ENCODE measurements at regions not wholly inside any gene's neighbourhood (a gene's known extent, or its start where the extent isn't known, plus 50 kb on each side); places are given as distances from the start of the nearest gene placed in this dataset.

DNA sequence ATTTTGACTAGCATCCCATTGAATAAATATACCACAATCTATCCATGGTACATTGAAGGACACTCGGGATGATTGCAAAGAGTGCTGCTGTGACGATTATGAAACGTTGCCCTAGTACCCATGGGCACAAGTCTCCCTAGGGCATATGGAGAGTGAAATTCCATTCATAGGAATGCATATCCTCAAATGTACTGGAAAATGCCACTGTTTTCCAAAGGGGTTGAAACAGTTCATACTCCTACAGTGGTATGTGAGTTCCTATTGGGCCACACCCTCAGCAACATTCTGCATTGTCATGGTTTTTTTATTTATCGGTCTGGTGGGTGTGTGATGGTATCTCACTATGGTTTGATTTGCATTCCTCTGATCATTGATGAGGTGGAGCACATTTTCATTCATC, 130.6 kb downstream of the TWIST2 start:
- DNase-seq (ENCODE audit: low spot score) = no peak
- in situ Hi-C loops (cut with HindIII; ENCODE audit: low sequenced_read_pairs) = no loop called here

DNA sequence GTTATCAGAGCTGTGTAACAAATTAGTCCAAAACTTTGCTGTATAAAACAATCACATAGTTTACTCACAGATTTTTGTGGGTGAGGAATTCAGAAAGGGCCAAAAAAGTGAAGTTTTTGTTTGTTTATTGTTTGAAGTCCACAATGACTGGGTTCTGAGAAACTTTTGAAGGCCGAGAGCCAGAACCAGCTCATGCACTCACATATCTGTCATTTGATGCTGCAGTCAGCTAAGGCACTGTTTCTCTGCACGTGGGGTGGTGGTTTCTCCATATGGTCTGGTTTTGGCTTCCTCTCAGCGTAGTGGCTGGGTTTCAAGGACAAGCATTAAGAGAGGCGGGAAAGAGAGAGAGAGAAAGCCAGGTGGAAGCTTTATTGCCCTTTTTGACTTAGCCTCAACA, 131.8 kb downstream of the TWIST2 start:
- no peak for DNase-seq (ENCODE audit: low spot score)
- in situ Hi-C loops (cut with HindIII; ENCODE audit: low sequenced_read_pairs) = no loop called here

DNA sequence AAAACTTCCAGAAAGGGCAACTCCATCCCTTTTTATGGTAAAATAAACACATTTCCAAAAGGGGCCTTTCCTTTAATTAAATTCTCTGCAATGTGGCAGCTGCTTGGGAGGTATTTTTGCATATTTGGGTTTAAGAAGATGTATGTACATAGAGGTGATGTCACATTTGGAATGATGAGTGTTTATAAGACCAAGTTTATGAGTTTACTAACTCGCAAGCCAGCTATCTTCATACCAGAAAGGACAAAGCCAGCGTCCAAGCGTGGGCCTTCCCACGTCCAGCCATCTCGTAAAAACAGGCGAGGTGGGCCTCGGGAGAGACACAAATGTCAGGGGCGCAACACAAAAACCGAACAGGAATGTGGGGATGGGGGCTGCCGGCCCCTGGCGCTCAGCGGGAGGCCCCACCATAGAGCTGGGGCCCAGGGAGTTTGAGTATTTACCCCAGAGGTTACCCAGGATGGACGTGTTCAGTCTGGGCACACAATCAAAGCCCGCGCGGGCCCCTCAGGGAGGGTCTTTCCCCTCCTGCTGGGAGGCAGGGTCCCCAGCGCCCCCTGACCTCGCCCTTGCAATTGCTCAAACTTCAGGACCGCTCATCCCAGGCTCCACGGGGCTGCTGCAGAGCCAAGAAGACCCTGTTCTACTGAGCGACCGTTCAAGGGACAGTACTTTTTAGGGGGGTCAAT, 137.3 kb downstream of the TWIST2 start:
- in situ Hi-C loops (cut with HindIII; ENCODE audit: low sequenced_read_pairs) = no loop called here
- DNase-seq (ENCODE audit: low spot score) = no peak

DNA sequence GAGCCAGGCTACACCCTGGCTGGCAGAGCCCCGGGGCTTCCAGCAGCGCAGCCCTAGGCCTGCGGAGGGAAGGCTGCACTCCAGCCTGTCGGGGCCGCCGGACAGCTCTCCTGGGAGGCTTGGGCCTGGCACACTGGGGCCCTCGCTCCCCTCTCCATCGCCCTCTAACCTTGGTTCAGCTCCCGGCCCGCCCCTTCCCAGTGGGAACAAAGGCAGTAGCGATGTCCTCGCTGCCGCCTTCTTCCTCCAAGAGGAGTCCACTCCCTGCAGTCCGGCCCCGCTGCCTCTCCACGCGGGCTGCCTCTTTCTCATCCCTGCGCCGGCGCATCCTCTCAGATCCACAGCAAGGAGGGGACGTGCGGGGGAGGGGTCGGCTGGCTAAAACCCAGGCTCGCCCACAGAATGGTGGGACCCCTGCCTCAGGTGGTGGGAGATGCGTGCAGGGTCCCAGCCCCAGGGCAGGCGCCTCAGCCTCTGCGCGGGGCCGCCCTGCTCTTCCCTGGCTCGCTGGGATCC, 138.1 kb downstream of the TWIST2 start:
- in situ Hi-C loops (cut with HindIII; ENCODE audit: low sequenced_read_pairs) = no loop called here
- no peak for DNase-seq (ENCODE audit: low spot score)

DNA sequence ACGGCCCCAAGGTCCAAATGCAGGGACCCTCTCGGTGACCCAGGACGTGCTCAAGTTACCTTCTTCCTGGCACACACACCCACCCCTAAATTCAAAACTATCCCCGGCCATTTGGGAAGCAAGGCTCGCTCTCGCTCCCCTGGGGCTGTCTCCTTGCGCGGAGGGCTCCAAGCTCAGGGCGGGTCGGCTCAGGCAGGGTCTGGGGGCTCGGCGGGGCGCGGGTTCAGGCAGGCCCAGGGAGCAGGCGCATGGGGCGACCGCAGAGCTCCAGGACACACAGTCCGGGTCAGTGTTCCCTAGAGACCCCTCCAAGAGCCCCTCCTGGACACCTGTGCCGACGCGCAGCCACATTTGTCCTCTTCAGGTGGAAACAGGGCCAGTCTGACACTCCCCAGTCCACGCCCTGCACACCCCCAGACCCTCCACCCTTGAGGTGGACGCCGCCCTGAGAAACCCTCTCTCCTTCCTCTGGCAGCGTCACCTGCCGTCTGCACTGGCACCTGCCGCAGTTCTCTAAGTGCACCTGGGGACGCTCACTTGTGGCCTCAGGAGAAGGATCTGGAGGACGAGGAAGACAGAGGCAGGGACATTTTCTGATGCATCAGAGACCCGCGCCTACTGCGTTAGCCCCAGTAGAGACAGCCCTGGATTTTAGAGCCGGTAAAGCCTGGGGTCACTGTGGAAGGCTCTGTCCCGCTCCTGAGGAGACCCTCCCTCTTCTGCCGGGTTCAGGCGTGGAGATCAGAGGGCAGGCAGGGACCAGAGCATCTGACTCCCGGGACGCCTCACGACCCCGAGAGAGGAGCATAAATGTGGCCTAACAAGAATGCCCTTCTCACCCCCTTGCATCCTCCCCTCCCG, 138.8 kb downstream of the TWIST2 start:
- in situ Hi-C loops (cut with HindIII; ENCODE audit: low sequenced_read_pairs) = no loop called here
- DNase-seq (ENCODE audit: low spot score) = no peak

DNA sequence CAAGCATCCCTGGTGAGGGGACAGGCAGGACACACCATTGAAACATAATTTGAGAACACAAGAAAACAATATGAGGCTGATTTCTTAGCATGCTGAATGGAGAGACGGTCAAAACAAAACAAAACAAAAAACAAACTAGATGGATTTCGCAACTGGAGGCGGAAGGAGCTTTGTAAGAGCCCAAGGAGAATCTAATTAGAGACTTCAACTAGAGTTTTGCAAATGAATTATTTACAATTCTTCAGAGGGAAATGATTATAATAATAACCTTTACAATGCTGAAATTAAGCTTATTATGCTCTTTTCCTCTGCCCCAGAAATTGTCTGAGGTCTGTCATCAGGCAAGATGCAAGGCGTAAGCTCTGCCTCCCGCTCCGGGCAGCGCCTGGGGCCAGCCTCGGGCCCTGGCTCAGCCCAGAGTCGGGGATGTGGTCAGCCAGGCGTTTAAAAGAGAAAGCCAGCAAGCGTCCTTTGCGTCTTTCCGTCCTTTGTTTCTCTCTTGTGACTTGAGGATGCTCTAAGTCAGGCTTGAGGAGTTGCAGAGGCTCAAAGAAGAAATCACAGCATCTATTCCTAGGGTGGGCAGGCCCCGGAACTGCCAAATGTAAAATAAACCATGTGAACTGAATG, 139.6 kb downstream of the TWIST2 start:
- in situ Hi-C loops (cut with HindIII; ENCODE audit: low sequenced_read_pairs) = no loop called here
- no peak for DNase-seq (ENCODE audit: low spot score)

DNA sequence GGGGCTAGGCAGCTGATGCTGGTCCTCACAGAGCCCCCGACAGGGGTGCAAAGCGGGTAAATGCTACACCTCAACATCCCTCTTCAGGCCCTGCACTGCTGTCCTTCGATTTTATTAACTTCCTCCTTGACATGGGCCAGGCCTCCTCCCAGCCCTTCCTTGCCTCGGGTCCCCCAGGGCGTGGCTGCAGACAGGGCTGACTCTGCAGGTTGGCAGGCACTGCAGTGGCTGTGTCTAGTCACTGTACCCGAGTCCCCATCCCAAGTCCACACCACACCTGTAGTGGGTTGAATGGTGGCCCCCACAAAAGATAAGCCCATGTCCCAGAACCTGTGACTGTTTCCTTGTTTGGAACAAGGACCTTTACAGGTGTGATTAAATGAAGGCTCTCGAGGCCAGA, 140.2 kb downstream of the TWIST2 start:
- no peak for DNase-seq (ENCODE audit: low spot score)

DNA sequence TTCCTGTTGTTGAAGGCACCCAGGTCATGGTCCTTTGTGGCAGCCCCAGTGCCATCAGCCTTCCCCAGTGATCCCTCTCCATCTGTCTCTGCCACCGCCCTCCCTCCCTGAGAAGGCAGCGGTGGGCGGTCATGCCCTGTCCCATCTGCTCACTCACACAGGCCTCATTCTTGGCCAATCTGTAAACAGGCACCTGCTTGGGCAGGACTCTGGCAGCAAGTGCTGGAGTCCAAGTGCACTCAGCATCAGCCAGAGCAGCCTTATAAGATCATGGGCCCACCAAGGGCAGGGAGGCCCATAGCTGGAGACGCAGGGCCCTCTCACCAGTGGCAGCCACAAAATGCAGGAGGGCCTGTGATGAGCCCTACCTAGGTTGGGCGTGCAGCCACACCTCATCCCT, 140.9 kb downstream of the TWIST2 start:
- no peak for DNase-seq (ENCODE audit: low spot score)
- in situ Hi-C loops (cut with HindIII; ENCODE audit: low sequenced_read_pairs) = no loop called here

More for the DNA sequence above, 140.2 kb downstream of the TWIST2 start:
- in situ Hi-C loops (cut with HindIII; ENCODE audit: low sequenced_read_pairs) = no loop called here

DNA sequence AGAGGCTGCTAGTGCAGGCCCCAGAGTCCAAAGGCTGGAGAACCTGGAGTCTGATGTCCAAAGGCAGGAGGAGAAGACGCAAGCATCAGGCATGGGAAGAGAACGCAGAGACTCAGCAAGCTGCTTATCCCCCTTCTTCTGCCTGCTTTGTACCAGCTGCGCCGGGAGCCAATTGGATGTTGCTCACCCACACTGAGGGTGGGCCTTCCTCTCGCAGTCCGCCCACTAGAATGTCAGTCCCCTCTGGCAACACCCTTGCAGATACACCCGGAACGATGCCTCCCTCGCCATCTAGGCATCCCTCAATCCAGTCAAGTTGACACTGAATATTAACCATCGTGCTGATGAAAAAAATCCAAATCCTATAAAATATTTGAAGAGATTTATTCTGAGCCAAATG, 141.6 kb downstream of the TWIST2 start:
- in situ Hi-C loops (cut with HindIII; ENCODE audit: low sequenced_read_pairs) = no loop called here
- DNase-seq (ENCODE audit: low spot score) = no peak

DNA sequence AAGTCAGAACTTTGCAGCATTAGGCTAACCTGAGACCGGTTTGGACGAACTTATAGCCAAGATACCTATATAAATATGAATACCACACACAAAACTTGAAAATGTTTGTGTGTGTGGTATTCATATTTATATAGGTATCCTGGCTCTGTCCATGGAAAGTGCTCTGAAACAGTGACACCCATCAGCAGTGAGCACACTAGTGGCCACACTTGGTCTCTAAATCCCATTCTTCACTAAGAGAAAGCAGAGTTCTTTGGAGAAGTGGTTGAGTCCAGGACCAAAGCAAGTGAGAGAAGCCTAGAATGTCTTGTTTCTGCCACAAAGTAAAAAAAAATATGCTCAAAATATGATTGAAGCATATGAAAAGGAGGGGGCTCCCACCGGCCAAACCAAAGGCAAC, 146.5 kb downstream of the TWIST2 start:
- no peak for DNase-seq (ENCODE audit: low spot score)
- in situ Hi-C loops (cut with HindIII; ENCODE audit: low sequenced_read_pairs) = no loop called here

DNA sequence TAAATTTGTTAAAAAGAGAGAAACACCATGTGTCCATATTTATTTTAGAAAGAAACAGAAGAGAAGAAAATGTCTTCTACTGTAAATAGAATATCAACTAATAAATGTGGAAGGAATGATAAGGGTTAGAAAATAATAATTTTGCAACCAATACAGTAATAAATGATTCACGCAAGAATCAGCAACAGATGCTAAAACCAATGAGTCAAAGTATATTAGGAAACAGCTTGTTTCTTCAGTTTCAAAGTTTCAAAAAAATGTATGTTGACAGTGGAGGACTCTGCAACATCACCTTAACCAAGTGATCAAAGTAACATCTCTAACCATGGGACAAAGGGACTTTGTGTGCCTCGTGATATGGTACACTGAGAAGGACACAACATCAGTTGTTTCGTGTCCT, 147.0 kb downstream of the TWIST2 start:
- in situ Hi-C loops (cut with HindIII; ENCODE audit: low sequenced_read_pairs) = no loop called here
- DNase-seq (ENCODE audit: low spot score) = no peak

DNA sequence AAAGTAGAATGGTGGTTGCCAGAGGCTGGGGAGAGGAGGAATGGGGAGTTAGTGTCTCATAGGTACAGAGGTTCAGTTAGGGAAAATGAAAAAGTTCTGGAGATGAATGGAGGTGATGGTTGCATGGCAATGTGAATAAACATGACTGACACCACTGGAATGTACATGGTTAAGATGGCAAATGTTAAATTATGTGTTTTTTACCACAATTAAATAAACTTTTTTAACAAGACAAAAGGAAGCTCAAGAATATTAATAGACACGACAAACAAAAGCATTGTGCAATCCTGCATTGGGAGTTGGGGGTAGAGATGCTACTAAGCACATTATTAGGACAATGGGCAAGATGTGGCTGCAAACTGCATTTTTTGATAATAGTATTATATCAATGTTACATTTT, 147.7 kb downstream of the TWIST2 start:
- in situ Hi-C loops (cut with HindIII; ENCODE audit: low sequenced_read_pairs) = no loop called here
- no peak for DNase-seq (ENCODE audit: low spot score)

DNA sequence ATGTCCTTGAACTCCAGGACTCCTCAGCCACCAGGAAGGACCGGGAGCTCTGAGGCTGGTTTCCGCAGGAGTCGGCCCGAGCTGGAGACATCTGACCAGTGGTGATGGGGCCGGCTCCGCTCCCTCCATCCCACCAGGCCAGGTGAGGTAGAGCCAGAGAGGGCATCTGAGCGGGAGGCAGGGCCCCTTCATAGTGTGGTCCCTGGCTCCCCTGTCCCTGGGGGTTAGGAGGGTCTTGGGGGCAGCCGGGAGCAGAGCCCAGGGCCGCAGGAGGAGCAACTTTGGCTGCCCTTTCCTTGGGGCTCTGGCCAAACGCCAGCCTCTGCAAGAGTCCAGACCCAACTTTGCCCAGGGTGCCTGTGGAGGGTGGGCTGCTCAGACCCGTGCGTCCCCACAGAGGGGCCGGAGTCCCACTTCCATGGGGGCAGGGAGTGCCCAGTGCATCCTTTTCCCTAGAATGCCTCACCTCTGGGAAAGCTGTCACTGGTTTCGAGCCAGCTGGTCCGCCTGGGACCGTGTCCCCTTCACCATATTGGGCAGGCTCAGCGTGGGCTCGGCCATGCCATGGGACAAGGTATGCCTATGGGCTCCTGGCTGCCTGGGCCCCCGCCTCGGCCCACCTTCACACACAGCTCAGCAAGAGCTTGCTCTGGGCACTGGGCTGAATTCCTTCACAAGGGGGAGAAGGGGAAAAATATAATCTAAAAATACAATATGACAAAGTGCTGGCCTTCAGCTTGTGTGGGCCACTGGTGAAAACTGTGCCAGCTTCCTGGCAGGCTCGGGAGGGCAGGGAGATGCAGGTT, 148.6 kb downstream of the TWIST2 start:
- in situ Hi-C loops (cut with HindIII; ENCODE audit: low sequenced_read_pairs) = no loop called here
- no peak for DNase-seq (ENCODE audit: low spot score)

DNA sequence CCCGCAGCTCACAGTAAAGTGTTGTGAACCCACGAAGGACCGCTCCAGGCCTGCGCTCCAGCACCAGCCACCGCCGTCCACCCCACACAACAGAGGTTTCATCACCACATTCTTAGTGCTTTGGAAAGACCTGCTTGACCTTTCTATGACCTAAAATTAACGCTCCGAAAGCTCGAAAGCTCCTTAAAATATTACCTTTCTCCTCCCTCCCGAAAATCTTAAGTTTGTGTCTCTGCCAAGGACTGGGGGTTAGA, 149.2 kb downstream of the TWIST2 start:
- DNase-seq (ENCODE audit: low spot score) = no peak
- in situ Hi-C loops (cut with HindIII; ENCODE audit: low sequenced_read_pairs) = no loop called here

DNA sequence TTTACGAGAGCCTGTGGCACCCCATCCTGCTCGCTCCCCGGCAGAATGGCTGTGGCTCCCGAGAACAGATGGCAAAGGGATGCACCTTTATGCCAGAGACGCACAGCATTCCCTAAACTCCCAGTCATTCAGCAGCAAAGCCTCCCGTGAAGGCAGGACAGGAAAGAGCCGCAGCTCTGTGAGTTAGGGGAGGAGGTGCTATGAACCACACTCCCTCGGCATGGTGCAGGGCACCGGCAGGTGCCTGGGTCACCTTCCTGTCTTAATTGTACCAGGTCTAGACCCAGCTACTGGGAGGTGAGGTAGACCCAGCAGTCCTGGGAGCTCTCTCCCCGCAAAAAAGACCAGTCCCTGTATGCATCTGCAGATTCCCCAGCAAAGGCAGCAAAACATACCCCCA, 149.8 kb downstream of the TWIST2 start:
- no peak for DNase-seq (ENCODE audit: low spot score)
- in situ Hi-C loops (cut with HindIII; ENCODE audit: low sequenced_read_pairs) = no loop called here
